ENCODE measurements at regions not wholly inside any gene's neighbourhood (a gene's known extent, or its start where the extent isn't known, plus 50 kb on each side); places are given as distances from the start of the nearest gene placed in this dataset.

DNA sequence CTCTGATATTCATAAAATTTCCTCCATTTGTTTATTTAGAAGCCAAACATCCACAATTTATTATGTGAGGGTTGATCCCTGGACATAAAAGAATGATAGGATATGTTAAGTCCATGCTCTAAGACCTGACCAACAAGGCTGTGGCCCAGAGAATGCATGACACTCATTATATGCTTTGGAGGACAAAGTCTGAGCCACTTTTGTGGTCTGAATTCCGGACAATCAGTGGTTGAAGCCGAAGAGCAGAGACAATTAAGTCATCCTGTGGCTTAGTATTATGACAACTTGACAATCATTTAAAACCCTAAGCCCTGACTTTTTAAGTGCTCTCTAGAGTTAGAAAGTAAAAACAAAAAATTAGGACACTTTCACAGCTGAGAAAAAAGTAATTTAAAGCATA, 483.3 kb downstream of the PLCL1 start:
- ChIA-PET POLR2A (ENCODE audit: low non-redundant PET) (no interaction called here), CTCF (no interaction called here)
- TF ChIP-seq, protein P1, sequence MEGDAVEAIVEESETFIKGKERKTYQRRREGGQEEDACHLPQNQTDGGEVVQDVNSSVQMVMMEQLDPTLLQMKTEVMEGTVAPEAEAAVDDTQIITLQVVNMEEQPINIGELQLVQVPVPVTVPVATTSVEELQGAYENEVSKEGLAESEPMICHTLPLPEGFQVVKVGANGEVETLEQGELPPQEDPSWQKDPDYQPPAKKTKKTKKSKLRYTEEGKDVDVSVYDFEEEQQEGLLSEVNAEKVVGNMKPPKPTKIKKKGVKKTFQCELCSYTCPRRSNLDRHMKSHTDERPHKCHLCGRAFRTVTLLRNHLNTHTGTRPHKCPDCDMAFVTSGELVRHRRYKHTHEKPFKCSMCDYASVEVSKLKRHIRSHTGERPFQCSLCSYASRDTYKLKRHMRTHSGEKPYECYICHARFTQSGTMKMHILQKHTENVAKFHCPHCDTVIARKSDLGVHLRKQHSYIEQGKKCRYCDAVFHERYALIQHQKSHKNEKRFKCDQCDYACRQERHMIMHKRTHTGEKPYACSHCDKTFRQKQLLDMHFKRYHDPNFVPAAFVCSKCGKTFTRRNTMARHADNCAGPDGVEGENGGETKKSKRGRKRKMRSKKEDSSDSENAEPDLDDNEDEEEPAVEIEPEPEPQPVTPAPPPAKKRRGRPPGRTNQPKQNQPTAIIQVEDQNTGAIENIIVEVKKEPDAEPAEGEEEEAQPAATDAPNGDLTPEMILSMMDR (conservative IDR thresholded peaks at IDR 0.05; ENCODE audit: low read depth): no peak
- no peak for DNase-seq (ENCODE audit: low spot score)
- H3K27ac ChIP-seq: no peak overlapping the region

DNA sequence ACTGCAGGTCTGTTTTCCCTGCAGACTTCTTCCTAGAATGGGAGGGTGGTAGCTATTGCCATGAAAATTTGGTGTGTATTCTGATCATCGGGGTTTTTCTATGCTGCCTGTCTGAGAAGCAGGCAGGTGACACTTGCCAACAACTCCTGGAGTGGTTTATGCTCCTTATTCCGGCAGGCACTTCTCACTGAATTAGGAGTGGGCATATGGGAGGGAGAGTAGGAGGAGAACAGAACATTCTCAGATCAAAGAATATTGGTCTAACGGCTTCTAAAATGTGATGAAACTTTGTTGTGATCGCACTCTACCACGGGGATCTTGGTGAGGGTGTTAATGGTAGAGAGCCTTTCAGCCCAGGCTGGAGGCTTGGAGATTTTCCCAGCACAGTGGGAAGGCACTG, 480.8 kb downstream of the PLCL1 start:
- DNase-seq (ENCODE audit: low spot score): no peak
- ChIA-PET POLR2A (ENCODE audit: low non-redundant PET) (no interaction called here), CTCF (no interaction called here)
- H3K27ac ChIP-seq: no peak overlapping the region
- TF ChIP-seq, protein P1 (conservative IDR thresholded peaks at IDR 0.05; ENCODE audit: low read depth): no peak

DNA sequence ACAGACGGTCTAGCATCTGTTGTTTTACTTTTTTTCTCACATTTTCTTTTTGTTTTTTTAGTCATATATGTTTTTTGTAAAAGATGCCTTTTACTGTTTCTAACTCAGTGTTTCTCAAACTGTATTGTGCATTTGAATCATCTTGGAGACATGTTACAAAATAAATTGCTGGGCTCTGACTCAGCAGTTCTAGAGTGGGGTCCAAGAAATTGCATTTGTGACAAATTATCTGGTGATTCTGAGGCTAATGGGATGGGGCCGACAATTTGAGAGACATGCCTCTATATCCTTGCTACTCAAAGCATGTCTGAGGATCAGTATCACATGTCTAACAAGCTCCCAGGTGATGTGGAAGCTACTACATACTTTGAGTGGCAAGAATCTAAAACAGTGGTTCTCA, 478.8 kb downstream of the PLCL1 start:
- TF ChIP-seq, protein P1 (conservative IDR thresholded peaks at IDR 0.05; ENCODE audit: low read depth): no peak
- ChIA-PET CTCF (interaction anchor here (1.4 kb wide), 1 partner anchor 13 kb away, joined by 3 read pairs; no protein-coding TSS in a partner anchor), POLR2A (ENCODE audit: low non-redundant PET) (no interaction called here)
- no peak overlapping the region for H3K27ac ChIP-seq
- no peak for DNase-seq (ENCODE audit: low spot score)

DNA sequence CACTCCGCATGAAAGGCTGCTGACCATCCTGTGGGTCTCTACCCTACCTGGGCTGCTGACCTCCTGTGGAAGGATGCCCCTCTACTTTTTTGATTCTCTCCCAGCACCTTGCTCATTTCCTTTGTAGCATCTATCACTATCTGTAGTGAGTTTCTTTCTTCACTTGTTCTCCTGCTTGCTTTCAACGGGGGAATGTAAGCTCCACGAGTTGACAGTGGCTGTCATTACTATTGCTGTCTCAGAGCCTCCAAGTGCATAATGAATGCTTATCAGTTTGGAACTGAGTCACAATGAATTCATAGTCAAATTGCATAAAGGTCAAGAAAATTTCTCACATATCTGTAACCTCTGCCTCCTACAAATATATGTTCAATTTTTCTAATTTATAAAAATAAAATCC, 477.7 kb downstream of the PLCL1 start:
- no peak for DNase-seq (ENCODE audit: low spot score)
- CTCF ChIA-PET: interaction anchor here (0.7 kb wide), 1 partner anchor 15 kb away, joined by 5 read pairs; no protein-coding TSS in a partner anchor
- H3K27ac ChIP-seq: no peak overlapping the region
- POLR2A ChIA-PET (ENCODE audit: low non-redundant PET): no interaction called here
- TF ChIP-seq, protein P1 (conservative IDR thresholded peaks at IDR 0.05; ENCODE audit: low read depth): no peak

DNA sequence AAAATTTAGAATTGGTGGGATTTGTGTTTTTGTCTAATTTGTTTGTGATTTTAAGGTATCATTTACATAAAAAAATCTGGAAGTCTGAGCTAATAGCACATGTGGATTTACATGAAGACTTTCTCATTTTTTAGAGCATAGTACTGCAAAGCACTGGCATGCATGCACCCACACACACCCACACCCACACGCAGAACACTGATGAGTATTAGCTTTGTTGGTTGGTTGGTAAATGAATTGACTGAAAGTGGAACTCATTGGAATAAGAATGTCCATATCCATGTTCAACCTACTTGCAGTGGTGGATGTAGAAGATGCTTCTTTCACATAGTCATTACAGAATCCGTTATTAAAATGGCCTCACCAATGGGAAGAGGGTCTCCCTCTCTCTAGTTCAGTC, 475.8 kb downstream of the PLCL1 start:
- DNase-seq (ENCODE audit: low spot score): no peak
- TF ChIP-seq, protein P1 (conservative IDR thresholded peaks at IDR 0.05; ENCODE audit: low read depth): no peak
- ChIA-PET CTCF (interaction anchor here (1.8 kb wide), 1 partner anchor 16 kb away, joined by 6 read pairs; no protein-coding TSS in a partner anchor), POLR2A (ENCODE audit: low non-redundant PET) (no interaction called here)
- H3K27ac ChIP-seq: no peak overlapping the region

DNA sequence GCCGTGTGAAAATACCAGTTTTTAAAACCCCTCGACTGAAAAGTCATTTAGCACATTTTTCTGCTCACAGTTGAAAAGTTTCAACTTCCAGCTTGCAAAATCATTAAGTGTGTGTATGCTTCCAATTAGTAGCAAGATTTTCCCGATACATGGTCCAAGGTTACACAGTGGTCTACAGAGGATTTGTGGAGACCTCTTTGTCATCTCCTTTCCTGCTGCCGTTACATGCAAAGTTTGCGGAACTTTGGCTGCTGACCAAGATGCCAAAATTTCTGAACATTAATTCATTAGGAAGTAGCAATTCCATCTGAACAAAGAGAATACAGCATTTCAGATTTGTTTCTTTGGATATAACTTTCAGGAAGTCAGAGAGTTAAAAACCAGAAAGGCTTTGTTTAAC, 474.6 kb downstream of the PLCL1 start:
- DNase-seq (ENCODE audit: low spot score): no peak
- POLR2A ChIA-PET (ENCODE audit: low non-redundant PET): no interaction called here
- no peak overlapping the region for H3K27ac ChIP-seq
- CTCF ChIA-PET: interaction anchor here (1.8 kb wide), 1 partner anchor 17 kb away, joined by 6 read pairs; no protein-coding TSS in a partner anchor
- TF ChIP-seq, protein P1 (conservative IDR thresholded peaks at IDR 0.05; ENCODE audit: low read depth): no peak

DNA sequence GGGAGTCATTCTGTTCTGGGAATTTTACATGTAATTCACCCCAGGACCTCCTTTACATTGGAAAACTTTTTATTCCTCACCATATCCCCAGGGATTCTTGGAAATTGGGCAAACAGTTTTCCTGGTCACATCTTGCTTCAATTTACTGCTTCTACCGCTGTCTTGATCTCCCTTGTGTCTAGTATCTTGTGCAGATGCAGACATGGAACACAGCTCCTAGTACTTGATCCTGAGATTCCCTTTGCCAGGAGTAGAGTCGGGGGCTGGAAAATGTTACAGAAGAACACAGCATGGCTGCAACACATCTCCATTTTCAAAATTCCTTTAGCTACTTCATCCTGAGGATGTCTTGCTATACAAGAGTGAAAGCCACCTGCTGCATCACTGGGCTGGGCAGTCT, 472.8 kb downstream of the PLCL1 start:
- TF ChIP-seq, protein P1 (conservative IDR thresholded peaks at IDR 0.05; ENCODE audit: low read depth): no peak
- CTCF ChIA-PET: no interaction called here
- POLR2A ChIA-PET (ENCODE audit: low non-redundant PET): no interaction called here
- DNase-seq (ENCODE audit: low spot score): no peak
- H3K27ac ChIP-seq: no peak overlapping the region

All from RWPE1 (cell line).